Ovary (tissue), 3 donors: ENCODE measurements at regions not wholly inside any gene's neighbourhood (a gene's known extent, or its start where the extent isn't known, plus 50 kb on each side); places are given as distances from the start of the nearest gene placed in this dataset.

Experiments used
- EP300 ChIP-seq: sonication (generic); formaldehyde crosslinking; IDR thresholded peaks from one replicate; pipeline ENCODE4 v1.6.1; 2017; ENCODE audit warnings: antibody characterized with exemption
- POLR2A ChIP-seq: fragments of 450-650 bp; IDR thresholded peaks from one replicate; pipeline ENCODE4 v1.6.1; 2017; ENCODE audit warnings: antibody characterized with exemption, mild to moderate bottlenecking, moderate library complexity
- TF ChIP-seq, protein P1 (sequence below), 3 donors: fragments of 450-650 bp in 2 of 3; fragments of 200-600 bp in 1 of 3; IDR thresholded peaks; one replicate each; pipeline versions ENCODE4 v1.5.1 to v1.8.0; 2016 to 2022; ENCODE audit warnings: antibody characterized with exemption in 3 of 3, mild to moderate bottlenecking in 1 of 3
- donor health status: DM: no; HTN: no; CAD: no.

DNA sequence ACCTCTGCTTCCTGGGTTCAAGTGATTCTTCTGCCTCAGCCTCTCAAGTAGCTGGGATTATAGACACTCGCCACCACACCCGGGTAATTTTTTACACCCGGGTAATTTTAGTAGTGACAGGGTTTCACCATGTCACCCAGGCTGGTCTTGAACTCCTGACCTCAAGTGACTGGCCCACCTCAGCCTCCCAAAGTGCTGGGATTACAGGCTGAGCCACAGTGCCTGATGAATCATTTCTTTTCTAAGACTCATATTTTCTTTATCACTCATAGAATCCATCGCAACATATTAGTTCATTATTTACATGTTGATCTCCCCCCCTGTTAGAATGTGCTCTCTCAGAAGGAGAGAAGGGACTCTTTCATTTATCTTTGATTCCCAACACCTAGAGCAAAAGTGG, 109.5 kb upstream of the PTPRG start:
- TF ChIP-seq, protein P1, sequence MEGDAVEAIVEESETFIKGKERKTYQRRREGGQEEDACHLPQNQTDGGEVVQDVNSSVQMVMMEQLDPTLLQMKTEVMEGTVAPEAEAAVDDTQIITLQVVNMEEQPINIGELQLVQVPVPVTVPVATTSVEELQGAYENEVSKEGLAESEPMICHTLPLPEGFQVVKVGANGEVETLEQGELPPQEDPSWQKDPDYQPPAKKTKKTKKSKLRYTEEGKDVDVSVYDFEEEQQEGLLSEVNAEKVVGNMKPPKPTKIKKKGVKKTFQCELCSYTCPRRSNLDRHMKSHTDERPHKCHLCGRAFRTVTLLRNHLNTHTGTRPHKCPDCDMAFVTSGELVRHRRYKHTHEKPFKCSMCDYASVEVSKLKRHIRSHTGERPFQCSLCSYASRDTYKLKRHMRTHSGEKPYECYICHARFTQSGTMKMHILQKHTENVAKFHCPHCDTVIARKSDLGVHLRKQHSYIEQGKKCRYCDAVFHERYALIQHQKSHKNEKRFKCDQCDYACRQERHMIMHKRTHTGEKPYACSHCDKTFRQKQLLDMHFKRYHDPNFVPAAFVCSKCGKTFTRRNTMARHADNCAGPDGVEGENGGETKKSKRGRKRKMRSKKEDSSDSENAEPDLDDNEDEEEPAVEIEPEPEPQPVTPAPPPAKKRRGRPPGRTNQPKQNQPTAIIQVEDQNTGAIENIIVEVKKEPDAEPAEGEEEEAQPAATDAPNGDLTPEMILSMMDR (IDR thresholded peaks at IDR 0.05), result no peak
- TF ChIP-seq POLR2A, result no peak
- no peak for TF ChIP-seq EP300
